Suppressor macrophage treated with lipopolysaccharide for 4 hours (primary cell): ENCODE measurements at regions not wholly inside any gene's neighbourhood (a gene's known extent, or its start where the extent isn't known, plus 50 kb on each side); places are given as distances from the start of the nearest gene placed in this dataset.
"Not testable (repeated sequence)": the region's sequence is repeated elsewhere in the genome, so short reads cannot be mapped to it uniquely, and the experiment has no call there.

ENCODE experiments used
- DNase-seq: peaks from one replicate; pipeline ENCODE4 v3.0.0-alpha.2; 2020

GRCh38 chr7:34337163-34337562 lies 320.9 kb upstream of the NPSR1 start:
- DNase-seq: no peak

DNA sequence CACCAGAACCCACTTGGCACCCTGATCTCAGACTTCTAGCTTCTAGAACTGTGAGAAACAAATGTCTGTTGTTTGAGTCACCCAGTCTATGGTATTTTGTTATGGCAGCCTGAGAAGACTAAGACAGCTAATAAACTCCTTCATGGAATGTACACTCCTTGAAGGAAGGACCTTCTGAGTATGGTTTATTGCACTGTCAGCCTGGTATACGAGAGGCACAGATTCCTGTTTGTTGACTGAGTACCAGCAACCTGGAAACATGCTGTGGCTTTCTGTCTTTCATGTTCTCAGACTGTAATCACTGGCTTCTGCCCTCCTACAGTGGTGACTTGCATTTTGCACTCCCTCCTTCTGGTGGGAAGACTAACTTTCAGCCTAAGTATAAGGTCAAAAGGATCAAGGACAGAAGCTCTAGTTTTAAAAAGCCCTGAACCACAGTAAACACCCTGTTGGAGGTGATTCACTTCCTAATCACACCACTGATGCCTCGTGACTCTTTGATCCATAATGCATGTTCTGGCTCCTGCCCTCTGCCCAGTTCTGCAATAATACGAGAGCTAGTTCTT lies 319.0 kb upstream of the NPSR1 start:
- no peak for DNase-seq

GRCh38 chr7:34341326-34341725 lies 316.7 kb upstream of the NPSR1 start:
- no peak for DNase-seq

- no peak for DNase-seq
Measured at GRCh38 chr7:34342387-34342786, 315.6 kb upstream of the NPSR1 start.

DNA sequence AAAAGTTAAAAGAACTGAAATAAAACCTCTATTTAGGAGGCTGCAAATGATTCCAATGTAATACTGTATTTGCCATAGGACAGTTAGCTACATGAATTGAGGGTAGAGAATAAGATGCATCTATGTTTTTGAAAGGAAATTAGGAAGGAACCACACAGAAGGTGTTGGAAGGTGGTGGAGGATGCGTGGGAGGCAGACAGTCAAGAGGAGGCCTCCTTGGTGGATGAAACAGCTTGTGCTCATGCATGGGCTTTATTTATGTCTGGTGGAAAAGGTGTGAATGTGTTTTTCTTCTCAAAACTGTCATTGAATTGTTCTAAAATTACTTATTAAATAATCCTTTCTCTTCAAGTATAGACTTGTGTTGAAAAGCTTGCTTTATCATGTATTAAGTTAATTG lies 314.4 kb upstream of the NPSR1 start:
- DNase-seq: no peak

GRCh38 chr7:34354011-34354410 lies 304.0 kb upstream of the NPSR1 start:
- DNase-seq: no peak

GRCh38 chr7:34354899-34355298 lies 303.1 kb upstream of the NPSR1 start:
- no peak for DNase-seq

DNA sequence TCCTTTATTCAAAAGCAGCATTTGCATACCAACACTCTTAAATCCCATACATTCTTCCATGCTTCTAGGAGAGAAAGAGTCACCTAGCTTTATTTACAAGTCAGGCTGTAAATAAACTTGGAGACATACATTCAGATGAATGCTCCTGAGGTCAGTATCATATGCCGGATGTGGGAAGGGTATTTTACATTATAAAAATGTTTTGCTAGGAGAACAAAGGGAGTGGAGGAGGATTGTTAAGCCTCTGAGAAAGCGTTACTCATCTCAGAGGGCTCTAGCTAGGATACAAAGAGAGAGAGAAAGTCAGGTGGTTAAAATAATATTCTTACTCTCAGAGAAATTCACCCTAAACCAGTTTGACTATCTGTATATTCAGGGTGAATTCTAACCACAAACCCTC lies 300.9 kb upstream of the NPSR1 start:
- DNase-seq: no peak

DNA sequence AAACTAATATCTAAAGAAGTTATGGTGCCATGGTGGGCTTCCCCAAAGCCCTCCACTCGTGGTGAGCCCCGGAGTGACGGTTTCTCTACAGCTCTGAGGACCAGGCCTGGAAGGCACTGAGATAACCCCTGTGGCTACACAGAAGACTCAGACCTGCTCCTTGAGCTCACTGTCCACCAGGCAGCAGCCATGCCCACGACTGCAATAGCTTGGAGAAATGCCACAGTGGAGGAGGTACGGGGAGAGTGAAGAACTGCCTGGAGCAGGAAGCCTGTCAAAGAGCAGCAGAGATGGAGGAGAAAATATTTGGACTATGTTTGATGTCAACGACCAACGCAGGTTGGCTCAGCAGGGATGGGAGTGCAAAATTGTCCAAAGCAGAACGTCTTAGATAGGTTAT lies 300.1 kb upstream of the NPSR1 start:
- no peak for DNase-seq

DNA sequence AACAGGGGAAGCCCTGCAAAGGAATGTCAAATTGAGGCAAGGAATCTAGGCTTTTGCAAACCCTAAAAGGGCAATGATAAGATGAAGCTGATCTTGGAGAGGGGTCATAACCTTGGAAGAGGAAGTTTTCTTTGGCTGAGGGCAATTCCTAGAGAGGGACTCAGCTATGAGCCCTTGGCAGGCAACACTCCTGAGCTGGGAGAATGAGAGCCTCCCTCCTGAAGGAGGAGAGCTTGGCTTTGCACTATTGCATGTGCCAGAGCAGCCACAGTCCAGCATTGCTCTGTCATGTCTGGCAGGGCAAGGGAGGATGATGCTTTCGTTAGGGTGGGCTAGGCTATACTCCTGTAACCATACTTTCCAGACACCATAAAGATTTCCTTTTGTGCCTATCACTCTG lies 299.4 kb upstream of the NPSR1 start:
- DNase-seq: not testable (repeated sequence)

DNA sequence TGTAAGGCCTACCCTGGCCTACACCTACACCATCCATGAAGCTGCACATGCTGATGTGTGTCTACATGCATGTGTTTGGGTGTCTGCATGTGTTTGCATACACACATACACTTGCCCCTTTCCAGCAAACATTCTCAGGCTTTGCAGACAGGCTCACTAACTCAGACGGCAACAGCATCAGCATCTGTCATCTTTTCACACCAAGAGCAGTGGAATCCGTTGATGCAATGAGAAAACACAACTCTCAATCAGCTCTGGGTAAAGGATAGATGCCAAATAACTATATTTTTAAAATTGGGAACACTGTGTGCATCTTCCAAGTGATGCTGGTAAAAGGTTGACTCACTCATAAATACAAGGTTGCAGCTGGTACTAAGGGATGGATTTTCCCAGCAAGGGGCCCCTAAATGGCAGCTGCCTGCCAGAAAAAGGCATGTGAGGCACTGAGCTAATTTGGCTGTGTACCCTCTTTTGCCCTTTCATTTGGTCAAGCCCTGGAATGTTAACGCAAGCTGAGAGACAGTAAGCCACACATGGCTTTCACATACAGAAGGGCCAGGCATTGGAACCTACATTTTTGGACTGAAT lies 296.3 kb upstream of the NPSR1 start:
- no peak for DNase-seq

DNA sequence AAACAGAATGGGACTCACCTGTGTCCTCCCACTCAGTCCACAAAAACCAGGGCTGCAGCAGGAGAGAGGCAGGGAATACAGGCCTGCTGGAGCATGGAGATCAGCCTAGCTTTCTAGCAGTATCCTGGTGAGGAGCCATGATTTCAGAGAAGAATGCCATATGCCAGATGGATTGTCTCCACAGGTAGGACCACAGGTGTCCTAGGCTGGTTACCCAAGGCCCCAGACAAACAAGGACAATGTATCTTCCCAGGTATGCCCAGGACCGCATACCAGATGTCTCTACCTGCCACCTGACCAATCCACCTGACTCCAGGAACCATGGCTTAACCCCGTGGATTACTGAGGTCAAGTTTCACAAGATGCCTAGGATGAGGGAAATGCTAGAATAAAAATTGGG lies 295.4 kb upstream of the NPSR1 start:
- DNase-seq: no peak

DNA sequence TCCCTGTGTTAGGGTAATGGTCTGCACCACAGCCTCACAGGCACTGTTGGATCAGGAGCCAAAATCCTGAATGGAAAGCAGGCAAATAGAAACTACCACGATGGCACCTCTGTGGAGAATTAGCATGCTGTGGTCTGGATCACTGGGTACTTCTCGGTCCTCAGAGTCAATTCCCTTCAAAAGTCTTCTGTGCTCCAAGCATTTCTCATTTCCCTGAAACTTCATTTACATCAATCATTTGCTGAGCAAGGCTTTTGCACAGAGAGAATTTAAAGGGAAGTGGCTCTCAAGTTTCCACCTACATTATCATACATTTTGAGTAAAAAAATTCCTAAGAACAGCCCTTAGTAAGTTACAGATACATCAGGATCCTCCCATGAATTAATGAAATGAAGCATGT lies 293.9 kb upstream of the NPSR1 start:
- DNase-seq: no peak

- no peak for DNase-seq
Measured at GRCh38 chr7:34365011-34365410, 293.0 kb upstream of the NPSR1 start.

DNA sequence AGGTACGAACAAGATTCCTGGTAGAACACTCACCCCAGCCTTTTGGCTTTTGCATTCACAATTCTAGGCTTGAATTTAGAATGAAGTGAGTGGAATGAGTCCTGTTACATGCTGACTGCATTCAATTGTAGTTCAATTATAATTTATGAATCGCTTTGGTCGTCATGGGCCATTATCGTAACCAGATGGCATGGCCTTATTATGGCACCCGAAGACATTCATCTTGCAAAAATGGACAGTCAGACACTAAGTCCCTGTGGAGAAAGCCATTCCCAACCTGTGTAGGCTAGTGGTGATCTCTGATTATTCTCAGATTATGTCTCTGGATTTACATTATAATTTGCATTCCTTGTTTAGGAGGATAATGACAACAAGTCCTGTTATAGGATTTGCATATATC lies 292.4 kb upstream of the NPSR1 start:
- DNase-seq: no peak

- DNase-seq: no peak
Measured at GRCh38 chr7:34371922-34372321, 286.1 kb upstream of the NPSR1 start.

GRCh38 chr7:34373940-34374339 lies 284.1 kb upstream of the NPSR1 start:
- DNase-seq: no peak

GRCh38 chr7:34382166-34382893 lies 275.7 kb upstream of the NPSR1 start:
- DNase-seq: no peak

DNA sequence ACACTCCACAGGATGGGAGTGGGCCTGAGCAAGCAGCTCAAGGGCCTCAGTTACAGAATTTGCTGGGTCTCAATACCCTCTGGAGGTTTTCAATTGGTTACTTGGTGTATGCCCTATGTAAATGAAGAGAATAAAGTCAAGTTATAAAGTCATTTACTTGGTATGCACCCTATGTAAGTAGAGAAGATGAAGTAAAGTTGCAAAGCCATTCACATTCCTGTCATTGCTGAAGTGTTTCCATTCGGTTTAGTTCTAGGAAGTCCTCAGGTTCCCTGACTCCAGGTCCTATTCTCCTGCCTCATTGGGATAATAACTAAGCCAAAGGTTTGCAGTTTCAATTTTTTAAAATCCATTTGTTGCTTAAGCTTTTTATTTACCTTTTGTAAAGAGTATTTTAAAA lies 272.6 kb upstream of the NPSR1 start:
- no peak for DNase-seq

- DNase-seq: no peak
Measured at GRCh38 chr7:34389332-34390078, 268.5 kb upstream of the NPSR1 start.

GRCh38 chr7:34390103-34390502 lies 267.9 kb upstream of the NPSR1 start:
- no peak for DNase-seq

- no peak for DNase-seq
Measured at GRCh38 chr7:34392972-34393371, 265.0 kb upstream of the NPSR1 start.

GRCh38 chr7:34396437-34397064 lies 261.5 kb upstream of the NPSR1 start:
- DNase-seq: no peak

- no peak for DNase-seq
Measured at GRCh38 chr7:34401776-34402175, 256.2 kb upstream of the NPSR1 start.
